Psoas muscle (tissue), 7 donors: ENCODE measurements at regions not wholly inside any gene's neighbourhood (a gene's known extent, or its start where the extent isn't known, plus 50 kb on each side); places are given as distances from the start of the nearest gene placed in this dataset.
"Not testable (repeated sequence)": the region's sequence is repeated elsewhere in the genome, so short reads cannot be mapped to it uniquely, and the experiment has no call there.

ENCODE experiments used
- ATAC-seq, 4 donors: fragments of 200-7000 bp; cut with Tn5 transposase; one replicate each; pipeline ENCODE4 v1.9.1; 2020; ENCODE audit warnings: moderate library complexity in 3 of 4, mild to moderate bottlenecking in 2 of 4
- DNase-seq, 2 donors: peaks; one replicate each; pipeline ENCODE4 v3.0.0-alpha.2; 2020
- H3K27ac ChIP-seq: fragments of 200-600 bp; one replicate; pipeline ENCODE4 v1.8.0; 2022
- H3K27me3 ChIP-seq, 3 donors: fragments of 200-600 bp in 1 of 3; one replicate each; pipeline versions ENCODE4 v1.6.1 to v1.8.0; 2013 to 2022; ENCODE audit warnings: low read length in 2 of 3, mild to moderate bottlenecking in 2 of 3, moderate library complexity in 1 of 3; ENCODE audit not compliant: insufficient read depth in 3 of 3
- H3K36me3 ChIP-seq, 2 donors: fragments of 200-600 bp in 1 of 2; one replicate each; pipeline versions ENCODE4 v1.6.1 to v1.8.0; 2013 to 2022; ENCODE audit warnings: low read depth in 1 of 2, mild to moderate bottlenecking in 1 of 2, moderate library complexity in 1 of 2; ENCODE audit not compliant: insufficient read depth in 1 of 2
- H3K4me1 ChIP-seq: fragments of 200-600 bp; one replicate; pipeline ENCODE4 v1.8.0; 2022
- H3K4me3 ChIP-seq: fragments of 200-600 bp; one replicate; pipeline ENCODE4 v1.8.0; 2022; ENCODE audit warnings: mild to moderate bottlenecking
- H3K9me3 ChIP-seq: fragments of 200-600 bp; one replicate; pipeline ENCODE4 v1.8.0; 2022
- CTCF ChIP-seq: fragments of 200-600 bp; IDR thresholded peaks from one replicate; pipeline ENCODE4 v1.8.0; 2022; ENCODE audit warnings: antibody characterized with exemption
- WGBS, 3 donors: extraction: QIAGEN DNeasy Blood & Tissue Kit; methylation state at CpG; one replicate each; pipeline versions ENCODE4 v1.1.6 to v1.1.7; 2013; 5-methylcytosine and 5-hydroxymethylcytosine counted together
- intact Hi-C, 2 donors: fragments of 100-400 bp; cut with DNase I; formaldehyde crosslinking; loops; one replicate each; pipeline versions ENCODE4 v1.11.0 to v1.14.2; 2022
- donor health status: healthy with polysubstance abuse.
- donor health status: DM: no; HTN: no; CAD: no; lungs with moderate emphysema.
- donor health status: Bipolar disorder and iron deficiency.
- donor health status: healthy.
- donor health status: DM: yes; HTN: yes; CAD: no.
- donor health status: DM: no; HTN: no; CAD: no.
- donor health status: DM: yes; HTN: yes; CAD: no.

- H3K4me1 ChIP-seq = no peaks in the 10 kb centered on the region
- no peak overlapping the region for H3K4me3 ChIP-seq
- no peaks in the 10 kb centered on the region for H3K9me3 ChIP-seq
- ATAC-seq (peak in 2 of 4 donors; percentile 27 to 37), DNase-seq (no peak)
- no peak overlapping the region for H3K27ac ChIP-seq
- no peaks in the 10 kb centered on the region for H3K36me3 ChIP-seq
- intact Hi-C loops = no loop called here
- TF ChIP-seq CTCF = no peak
- 53 to 63% (median 62%) methylated on average over 2 of the region's 2 CpGs for WGBS, 3 donors
- no peaks in the 10 kb centered on the region for H3K27me3 ChIP-seq
Measured at GRCh38 chr13:76822698-76823267, 63.4 kb downstream of the KCTD12 start.

GRCh38 chr13:76821222-76821621 is 65.0 kb downstream of the KCTD12 start:
- H3K4me1 ChIP-seq, H3K9me3 ChIP-seq, H3K4me3 ChIP-seq, intact Hi-C loops, ATAC-seq, DNase-seq, H3K27me3 ChIP-seq, H3K36me3 ChIP-seq, H3K27ac ChIP-seq: not testable (repeated sequence)
- 40 to 60% (median 45%) methylated on average over 1 of the region's 1 CpG for WGBS, 3 donors

GRCh38 chr13:76820759-76821158 is 65.4 kb downstream of the KCTD12 start:
- H3K27me3 ChIP-seq = no peaks in the 10 kb centered on the region
- intact Hi-C loops = no loop called here
- ATAC-seq (peak; percentile 27 to 77 (median 46)), DNase-seq (peak; percentile 50 to 79)
- no peak for TF ChIP-seq CTCF
- WGBS, 3 donors = 74 to 84% (median 75%) methylated on average over 4 of the region's 4 CpGs
- H3K4me1 ChIP-seq = no peaks in the 10 kb centered on the region
- H3K27ac ChIP-seq = no peak overlapping the region
- no peaks in the 10 kb centered on the region for H3K36me3 ChIP-seq
- no peaks in the 10 kb centered on the region for H3K9me3 ChIP-seq
- no peak overlapping the region for H3K4me3 ChIP-seq

GRCh38 chr13:76816394-76816793 is 69.8 kb downstream of the KCTD12 start:
- Histone ChIP-seq H3K27me3 (no peaks in the 10 kb centered on the region), H3K4me3 (no peak overlapping the region), H3K27ac (no peak overlapping the region), H3K9me3 (no peaks in the 10 kb centered on the region), H3K4me1 (no peaks in the 10 kb centered on the region), H3K36me3 (no peaks in the 10 kb centered on the region)
- WGBS, 3 donors = 36 to 55% (median 50%) methylated on average over 5 of the region's 5 CpGs
- intact Hi-C loops = no loop called here
- DNase-seq = no peak
- TF ChIP-seq CTCF = no peak
- ATAC-seq = no peak

- DNase-seq (no peak), ATAC-seq (no peak)
- Histone ChIP-seq H3K36me3 (no peaks in the 10 kb centered on the region), H3K9me3 (no peaks in the 10 kb centered on the region), H3K27ac (no peak overlapping the region), H3K27me3 (no peaks in the 10 kb centered on the region), H3K4me3 (no peak overlapping the region), H3K4me1 (no peaks in the 10 kb centered on the region)
- intact Hi-C loops = no loop called here
- TF ChIP-seq CTCF = no peak
- 48 to 51% (median 50%) methylated on average over 2 of the region's 2 CpGs for WGBS, 3 donors
Measured at GRCh38 chr13:76815344-76815743, 70.9 kb downstream of the KCTD12 start.
